Embryonic facial prominence (tissue), 1 donor: ENCODE measurements at regions not wholly inside any gene's neighbourhood (a gene's known extent, or its start where the extent isn't known, plus 50 kb on each side); places are given as distances from the start of the nearest gene placed in this dataset.

Source experiments
- DNase-seq: peaks from one replicate; pipeline ENCODE4 v3.0.0-alpha.2; 2016; ENCODE audit errors: extremely low spot score

DNA sequence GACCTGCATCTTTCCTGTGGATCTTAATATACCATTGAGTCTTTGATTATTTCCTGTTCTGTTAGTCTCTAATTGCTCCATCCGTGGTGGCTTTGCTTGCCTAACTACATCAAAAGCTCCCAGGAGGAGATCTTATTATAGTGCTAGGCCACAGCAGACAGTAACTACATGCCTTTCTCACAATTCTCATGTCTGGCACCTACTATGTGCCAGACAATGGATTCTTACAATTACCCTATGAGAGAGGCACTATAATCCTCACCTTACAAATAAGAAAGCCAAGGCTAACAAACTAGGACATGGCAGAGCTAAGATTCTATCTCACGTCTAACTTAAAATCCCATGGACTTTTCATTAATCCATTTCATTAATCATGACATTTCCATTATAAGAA is 70.3 kb upstream of the TARS1 start:
- DNase-seq = no peak

GRCh38 chr5:33371660-33372059 is 69.1 kb upstream of the TARS1 start:
- DNase-seq = no peak

GRCh38 chr5:33372721-33373472 is 67.9 kb upstream of the TARS1 start:
- no peak for DNase-seq

GRCh38 chr5:33375900-33376299 is 64.9 kb upstream of the TARS1 start:
- no peak for DNase-seq

- no peak for DNase-seq
These were observed 61.0 kb upstream of the TARS1 start for GRCh38 chr5:33379757-33380156.

DNA sequence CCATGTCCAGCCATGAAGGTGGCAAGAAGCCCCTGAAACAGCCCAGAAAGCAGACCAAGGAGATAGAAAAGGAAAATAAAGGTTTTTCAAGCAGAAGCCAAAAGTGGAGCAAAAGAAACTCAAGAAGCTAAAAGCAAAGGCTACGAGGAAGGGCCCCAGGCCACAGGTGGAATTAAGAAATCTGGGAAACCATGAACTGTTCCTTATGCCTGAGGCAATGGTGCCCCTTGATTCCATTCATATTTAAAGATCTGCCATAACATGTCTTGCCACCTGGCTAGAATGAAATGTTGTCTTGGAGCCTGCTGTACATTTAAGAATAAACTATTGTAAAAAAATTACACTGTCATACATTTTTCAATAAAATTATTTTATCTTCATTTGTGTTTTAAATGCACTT is 59.5 kb upstream of the TARS1 start:
- no peak for DNase-seq
